Smooth muscle cell (in vitro differentiated cells): ENCODE measurements at regions not wholly inside any gene's neighbourhood (a gene's known extent, or its start where the extent isn't known, plus 50 kb on each side); places are given as distances from the start of the nearest gene placed in this dataset.

ENCODE experiments used
- DNase-seq: peaks from one replicate; lab custom pipeline; 2025; ENCODE audit not compliant: unreplicated experiment; lab: John Stamatoyannopoulos, UW
- H2AFZ ChIP-seq: fragments of 200-600 bp; sonication (generic); 2 replicates; pipeline ENCODE4 v1.6.0; 2016; ENCODE audit warnings: antibody characterized with exemption, low read depth, mild to moderate bottlenecking
- H3F3A ChIP-seq: fragments of 200-600 bp; sonication (generic); 2 replicates; pipeline ENCODE4 v1.6.0; 2017; ENCODE audit warnings: antibody characterized with exemption, low read depth
- H3K27ac ChIP-seq: fragments of 200-600 bp; sonication (generic); 2 replicates; pipeline ENCODE4 v1.5.1; 2016; ENCODE audit warnings: low read depth, mild to moderate bottlenecking
- H3K27me3 ChIP-seq: fragments of 200-600 bp; sonication (generic); 2 replicates; pipeline ENCODE4 v1.6.1; 2016; ENCODE audit warnings: low read depth, mild to moderate bottlenecking
- H3K36me3 ChIP-seq: fragments of 200-600 bp; sonication (generic); 2 replicates; pipeline ENCODE4 v1.5.1; 2016; ENCODE audit warnings: low read depth
- H3K4me1 ChIP-seq: fragments of 200-600 bp; sonication (generic); 2 replicates; pipeline ENCODE4 v1.5.1; 2016; ENCODE audit warnings: low read depth
- H3K4me2 ChIP-seq: fragments of 200-600 bp; sonication (generic); 2 replicates; pipeline ENCODE4 v1.6.0; 2016; ENCODE audit warnings: mild to moderate bottlenecking
- H3K4me3 ChIP-seq: fragments of 200-600 bp; sonication (generic); 2 replicates; pipeline ENCODE4 v1.5.1; 2016; ENCODE audit warnings: mild to moderate bottlenecking
- H3K79me2 ChIP-seq: fragments of 200-600 bp; sonication (generic); 2 replicates; pipeline ENCODE4 v1.6.0; 2016; ENCODE audit warnings: low read depth, mild to moderate bottlenecking
- H3K9ac ChIP-seq: fragments of 200-600 bp; sonication (generic); 2 replicates; pipeline ENCODE4 v1.6.0; 2016; ENCODE audit warnings: low read depth
- H3K9me3 ChIP-seq: fragments of 200-600 bp; sonication (generic); replicated peaks from 2 replicates; pipeline ENCODE4 v1.5.1; 2016; ENCODE audit warnings: low read depth
- H4K20me1 ChIP-seq: fragments of 200-600 bp; sonication (generic); 2 replicates; pipeline ENCODE4 v1.6.0; 2016; ENCODE audit warnings: low read depth
- CTCF ChIP-seq: fragments of 200-600 bp; sonication (generic); IDR thresholded peaks from 2 replicates; pipeline ENCODE4 v1.5.1; 2017; ENCODE audit warnings: borderline replicate concordance, mild to moderate bottlenecking, antibody characterized with exemption; ENCODE audit not compliant: insufficient read depth, poor library complexity, severe bottlenecking
- WGBS: methylation state at CpG from one replicate; pipeline ENCODE4 v1.1.7; 2016; ENCODE audit warnings: low lambda C conversion rate; 5-methylcytosine and 5-hydroxymethylcytosine counted together

GRCh38 chr17:72359274-72359673, 238.5 kb downstream of the SOX9 start:
- H3K9ac ChIP-seq, result no peak overlapping the region
- H3K27ac ChIP-seq, result no peak overlapping the region
- H3F3A ChIP-seq, result no peaks in the 10 kb centered on the region
- H3K9me3 ChIP-seq, result no peaks in the 10 kb centered on the region
- H3K4me2 ChIP-seq, result no peak overlapping the region
- H4K20me1 ChIP-seq, result no peaks in the 10 kb centered on the region
- no peak for TF ChIP-seq CTCF
- no peak overlapping the region for H2AFZ ChIP-seq
- DNase-seq, result no peak
- no peaks in the 10 kb centered on the region for H3K4me1 ChIP-seq
- no peak overlapping the region for H3K4me3 ChIP-seq
- no peaks in the 10 kb centered on the region for H3K36me3 ChIP-seq
- WGBS, result 95% methylated on average over 2 of the region's 2 CpGs
- no peaks in the 10 kb centered on the region for H3K79me2 ChIP-seq
- H3K27me3 ChIP-seq, result no peaks in the 10 kb centered on the region

GRCh38 chr17:72359811-72360210, 239.0 kb downstream of the SOX9 start:
- Histone ChIP-seq H3K4me2 (no peak overlapping the region), H4K20me1 (no peaks in the 10 kb centered on the region), H3K79me2 (no peaks in the 10 kb centered on the region), H3K9ac (no peak overlapping the region), H3K27me3 (no peaks in the 10 kb centered on the region), H3K4me3 (no peak overlapping the region), H3K27ac (no peak overlapping the region), H2AFZ (no peak overlapping the region), H3K4me1 (no peaks in the 10 kb centered on the region), H3K36me3 (no peaks in the 10 kb centered on the region), H3K9me3 (no peaks in the 10 kb centered on the region), H3F3A (no peaks in the 10 kb centered on the region)
- DNase-seq, result no peak
- WGBS, result 94% methylated on average over 5 of the region's 5 CpGs
- TF ChIP-seq CTCF, result no peak

GRCh38 chr17:72360386-72360940, 239.6 kb downstream of the SOX9 start:
- no peak overlapping the region for H3K4me2 ChIP-seq
- TF ChIP-seq CTCF, result no peak

GRCh38 chr17:72361892-72362291, 241.1 kb downstream of the SOX9 start:
- Histone ChIP-seq H3K4me1 (no peaks in the 10 kb centered on the region), H3K79me2 (no peaks in the 10 kb centered on the region), H3F3A (no peaks in the 10 kb centered on the region), H3K36me3 (no peaks in the 10 kb centered on the region), H3K9ac (no peak overlapping the region), H3K4me3 (no peak overlapping the region), H3K27ac (no peak overlapping the region), H2AFZ (no peak overlapping the region), H4K20me1 (no peaks in the 10 kb centered on the region), H3K4me2 (no peak overlapping the region), H3K27me3 (no peaks in the 10 kb centered on the region), H3K9me3 (no peaks in the 10 kb centered on the region)
- TF ChIP-seq CTCF, result no peak
- DNase-seq, result no peak
- 88% methylated on average over 6 of the region's 6 CpGs for WGBS

More at GRCh38 chr17:72360386-72360940, 239.6 kb downstream of the SOX9 start:
- DNase-seq, result no peak
- H4K20me1 ChIP-seq, result no peaks in the 10 kb centered on the region
- H3F3A ChIP-seq, result no peaks in the 10 kb centered on the region
- H3K9ac ChIP-seq, result no peak overlapping the region
- 72% methylated on average over 6 of the region's 6 CpGs for WGBS
- no peak overlapping the region for H3K27ac ChIP-seq
- no peak overlapping the region for H3K4me3 ChIP-seq
- no peaks in the 10 kb centered on the region for H3K79me2 ChIP-seq
- H2AFZ ChIP-seq, result no peak overlapping the region
- no peaks in the 10 kb centered on the region for H3K9me3 ChIP-seq
- H3K36me3 ChIP-seq, result no peaks in the 10 kb centered on the region
- H3K4me1 ChIP-seq, result no peaks in the 10 kb centered on the region
- H3K27me3 ChIP-seq, result no peaks in the 10 kb centered on the region
